ENCODE measurements at regions not wholly inside any gene's neighbourhood (a gene's known extent, or its start where the extent isn't known, plus 50 kb on each side); places are given as distances from the start of the nearest gene placed in this dataset.

- TF ChIP-seq PRDM10 (IDR thresholded peaks at IDR 0.05; ENCODE audit: partially characterized antibody): no peak
- no peak for TF ChIP-seq YBX1 (IDR thresholded peaks at IDR 0.05)
- no peak for TF ChIP-seq JUNB (CRISPR knock-in tag; conservative IDR thresholded peaks at IDR 0.05)
Observed at GRCh38 chr5:170439223-170439943, 50.2 kb upstream of the KCNMB1 start (continued).

Measured in K562 (cell line).